ENCODE measurements at regions not wholly inside any gene's neighbourhood (a gene's known extent, or its start where the extent isn't known, plus 50 kb on each side); places are given as distances from the start of the nearest gene placed in this dataset.

GRCh38 chr11:129681344-129682114 lies 134.1 kb upstream of the TMEM45B start:
- dilution Hi-C loops (cut with HindIII; ENCODE audit: low sequenced_read_pairs, unreplicated experiment), result no loop called here

More at GRCh38 chr11:129681344-129682114, 134.1 kb upstream of the TMEM45B start:
- Histone ChIP-seq H3K9ac (ENCODE audit: low read depth, low read length) (no peak overlapping the region), H3K27me3 (ENCODE audit: control insufficient read depth, insufficient read depth, low read length) (no peaks in the 10 kb centered on the region; the same call in 1 of the 2 replicates), H4K20me1 (ENCODE audit: insufficient read depth, low read length) (no peaks in the 10 kb centered on the region), H3K18ac (ENCODE audit: low read depth, low read length) (no peak overlapping the region), H2BK5ac (ENCODE audit: low read depth, low read length, poor library complexity, severe bottlenecking) (no peak overlapping the region), H2AK9ac (replicated peaks; ENCODE audit: low read depth, low read length, poor library complexity) (no peak overlapping the region), H3K4me3 (ENCODE audit: insufficient read depth, low read depth, low read length) (no peak overlapping the region), H3K9me1 (ENCODE audit: insufficient read depth, low read length) (no peaks in the 10 kb centered on the region), H3K4me1 (ENCODE audit: control insufficient read depth, insufficient read depth, low read length) (no peaks in the 10 kb centered on the region), H4K5ac (ENCODE audit: low read depth, low read length) (no peak overlapping the region), H3K27ac (ENCODE audit: insufficient read depth, low read length) (no peak overlapping the region), H3K9me3 (ENCODE audit: control insufficient read depth, insufficient read depth, low read length) (no peaks in the 10 kb centered on the region), H2BK15ac (ENCODE audit: low read depth, low read length) (no peak overlapping the region), H3K23ac (ENCODE audit: low read depth, low read length) (no peak overlapping the region), H4K8ac (ENCODE audit: low read depth in 2 of 2, low read length in 2 of 2) (no peak overlapping the region), H2AFZ (replicated peaks; ENCODE audit: low read length, poor library complexity) (no peak overlapping the region), H2BK120ac (ENCODE audit: low read depth, low read length) (no peak overlapping the region), H3K14ac (replicated peaks; ENCODE audit: low read depth, low read length) (no peak overlapping the region), H4K91ac (ENCODE audit: insufficient read depth, low read depth, low read length) (no peak overlapping the region), H2BK20ac (ENCODE audit: low read depth, low read length) (no peak overlapping the region), H3K4ac (ENCODE audit: low read depth, low read length) (no peak overlapping the region), H3K4me2 (ENCODE audit: low read depth, low read length) (no peak overlapping the region), H2AK5ac (ENCODE audit: low read depth, low read length) (no peak overlapping the region), H3K79me1 (ENCODE audit: low read depth in 1 of 2, low read length in 2 of 2) (no peaks in the 10 kb centered on the region), H3K56ac (ENCODE audit: extremely low read depth, insufficient read depth, low read length) (no peak overlapping the region), H3K36me3 (ENCODE audit: control insufficient read depth, insufficient read depth, low read length) (no peaks in the 10 kb centered on the region)
- POLR2A ChIA-PET (ENCODE audit: unreplicated experiment), result interaction anchor here (0.6 kb wide), 2 partner anchors 11 to 911 kb away, joined by 4 to 7 read pairs; no protein-coding TSS in a partner anchor
- CTCF ChIA-PET, result no interaction called here
- BruUV-seq (replicated peaks), result no TSS peak
- intact Hi-C loops (cut with micrococcal nuclease), result loop anchor here (10.0 kb wide), 1 partner anchor 287 kb away; no protein-coding TSS in a partner anchor
- DNase-seq (no peak), ATAC-seq (ENCODE audit: low read depth) (no peak)
- TF ChIP-seq POLR2A (IDR thresholded peaks at IDR 0.05; ENCODE audit: low read depth, low read length), result no peak
- no peak for TF ChIP-seq RAD21 (IDR thresholded peaks at IDR 0.05; ENCODE audit: low read length)
- TF ChIP-seq FOS (IDR thresholded peaks at IDR 0.05; ENCODE audit: low read depth, low read length), result no peak
- no peak for TF ChIP-seq MAZ (IDR thresholded peaks at IDR 0.05; ENCODE audit: borderline replicate concordance, low read depth, low read length)
- TF ChIP-seq SMC3 (IDR thresholded peaks at IDR 0.05; ENCODE audit: low read depth, low read length), result no peak
- no peak for TF ChIP-seq ELK1 (IDR thresholded peaks at IDR 0.05; ENCODE audit: borderline replicate concordance, low read depth, low read length)
- TF ChIP-seq CHD1 (IDR thresholded peaks at IDR 0.05; ENCODE audit: low read depth, low read length), result no peak
- no CpG with 5 or more reads among the region's 12 CpGs for WGBS, 2 experiments (ENCODE audit: extremely low coverage in 2 of 2, insufficient read length in 1 of 2)
- in situ Hi-C loops (cut with MboI; ENCODE audit: low sequenced_read_pairs), result no loop called here

All from IMR-90 (cell line).